Mesenchymal stem cell (in vitro differentiated cells and primary cell): ENCODE measurements at regions not wholly inside any gene's neighbourhood (a gene's known extent, or its start where the extent isn't known, plus 50 kb on each side); places are given as distances from the start of the nearest gene placed in this dataset.
A peak's percentile ranks its signal among the peaks of the same experiment; 100 is the strongest.

Source experiments
- DNase-seq: peaks from one replicate; pipeline ENCODE4 v3.0.0-alpha.2; 2013
- H2AFZ ChIP-seq: one replicate; pipeline ENCODE4 v1.6.1; 2013; ENCODE audit warnings: low read depth, mild to moderate bottlenecking, control low read depth, inconsistent platforms, low read length, moderate library complexity
- H2AK5ac ChIP-seq: 2 replicates; pipeline ENCODE4 v1.6.1; 2013; ENCODE audit warnings: low read length, moderate library complexity, mild to moderate bottlenecking, inconsistent platforms; ENCODE audit not compliant: severe bottlenecking
- H2BK120ac ChIP-seq: one replicate; pipeline ENCODE4 v1.6.1; 2013; ENCODE audit warnings: low read depth, mild to moderate bottlenecking, inconsistent platforms, low read length, moderate library complexity
- H2BK12ac ChIP-seq, 2 experiments: one replicate each; pipeline ENCODE4 v1.6.1; 2013; ENCODE audit warnings: inconsistent platforms in 2 of 2, low read length in 2 of 2, mild to moderate bottlenecking in 2 of 2, moderate library complexity in 2 of 2, control low read depth in 1 of 2
- H2BK15ac ChIP-seq: one replicate; pipeline ENCODE4 v1.6.1; 2013; ENCODE audit warnings: mild to moderate bottlenecking, low read depth, inconsistent platforms; ENCODE audit not compliant: poor library complexity, severe bottlenecking
- H2BK5ac ChIP-seq: 2 replicates; pipeline ENCODE4 v1.6.1; 2013; ENCODE audit warnings: low read depth, mild to moderate bottlenecking, low read length, control low read depth, inconsistent platforms; ENCODE audit not compliant: poor library complexity, severe bottlenecking
- H3K14ac ChIP-seq, 2 experiments: one replicate each; pipeline ENCODE4 v1.6.1; 2013; ENCODE audit warnings: inconsistent platforms in 2 of 2, low read length in 2 of 2, control low read depth in 1 of 2, mild to moderate bottlenecking in 1 of 2, moderate library complexity in 1 of 2
- H3K18ac ChIP-seq, 2 experiments: one replicate each; pipeline ENCODE4 v1.6.1; 2013; ENCODE audit warnings: inconsistent platforms in 2 of 2, low read length in 2 of 2, control low read depth in 1 of 2, low read depth in 1 of 2, mild to moderate bottlenecking in 1 of 2
- H3K23ac ChIP-seq, 2 experiments: one replicate each; pipeline ENCODE4 v1.6.1; 2013; ENCODE audit warnings: inconsistent platforms in 2 of 2, low read length in 2 of 2, mild to moderate bottlenecking in 2 of 2, moderate library complexity in 2 of 2, control low read depth in 1 of 2
- H3K27ac ChIP-seq: 2 replicates; pipeline ENCODE4 v1.5.1; 2013; ENCODE audit warnings: mild to moderate bottlenecking, moderate library complexity, low read length, control low read depth, inconsistent platforms; ENCODE audit not compliant: poor library complexity, severe bottlenecking
- H3K27me3 ChIP-seq, 2 experiments: 2 replicates each; pipeline versions ENCODE4 v1.6.1 to v1.7.0; 2013; ENCODE audit warnings: low read length in 2 of 2, mild to moderate bottlenecking in 2 of 2, moderate library complexity in 2 of 2, control low read depth in 1 of 2, inconsistent platforms in 1 of 2; ENCODE audit not compliant: control insufficient read depth in 1 of 2, insufficient read depth in 1 of 2
- H3K36me3 ChIP-seq, 2 experiments: 2 replicates each; pipeline versions ENCODE4 v1.6.1 to v1.7.0; 2013; ENCODE audit warnings: low read length in 2 of 2, control low read depth in 1 of 2, inconsistent platforms in 1 of 2, low read depth in 1 of 2, mild to moderate bottlenecking in 1 of 2; ENCODE audit not compliant: insufficient read depth in 2 of 2, control insufficient read depth in 1 of 2
- H3K4ac ChIP-seq, 2 experiments: one replicate each; pipeline ENCODE4 v1.6.1; 2013; ENCODE audit warnings: inconsistent platforms in 2 of 2, low read length in 2 of 2, mild to moderate bottlenecking in 2 of 2, moderate library complexity in 2 of 2, control low read depth in 1 of 2, low read depth in 1 of 2
- H3K4me1 ChIP-seq: 2 replicates; pipeline ENCODE4 v1.6.1; 2013; ENCODE audit warnings: low read depth, low read length, control low read depth; ENCODE audit not compliant: control insufficient read depth, insufficient read depth
- H3K4me2 ChIP-seq: 2 replicates; pipeline ENCODE4 v1.6.1; 2013; ENCODE audit warnings: low read length, mild to moderate bottlenecking, inconsistent platforms; ENCODE audit not compliant: poor library complexity, severe bottlenecking
- H3K4me3 ChIP-seq, 2 experiments: 2 replicates each; pipeline versions ENCODE4 v1.5.1 to v1.7.0; 2013; ENCODE audit warnings: low read length in 2 of 2, mild to moderate bottlenecking in 2 of 2, control low read depth in 1 of 2, low read depth in 1 of 2; ENCODE audit not compliant: insufficient read depth in 1 of 2
- H3K79me1 ChIP-seq: replicated peaks from 2 replicates; pipeline ENCODE4 v1.6.1; 2013; ENCODE audit warnings: mild to moderate bottlenecking, control low read depth, low read length, inconsistent platforms; ENCODE audit not compliant: poor library complexity, severe bottlenecking
- H3K9ac ChIP-seq: 2 replicates; pipeline ENCODE4 v1.7.0; 2013; ENCODE audit warnings: mild to moderate bottlenecking, low read length, moderate library complexity
- H3K9me3 ChIP-seq: 2 replicates; pipeline ENCODE4 v1.7.0; 2013; ENCODE audit warnings: mild to moderate bottlenecking, low read length; ENCODE audit not compliant: control insufficient read depth
- H4K8ac ChIP-seq: one replicate; pipeline ENCODE4 v1.6.1; 2013; ENCODE audit warnings: inconsistent platforms, mild to moderate bottlenecking, low read length, moderate library complexity
- H4K91ac ChIP-seq: one replicate; pipeline ENCODE4 v1.6.1; 2013; ENCODE audit warnings: mild to moderate bottlenecking, low read length, inconsistent platforms
- WGBS: methylation state at CpG from one replicate; pipeline ENCODE4 v1.1.7; 2013; ENCODE audit warnings: mixed read lengths; 5-methylcytosine and 5-hydroxymethylcytosine counted together

DNA sequence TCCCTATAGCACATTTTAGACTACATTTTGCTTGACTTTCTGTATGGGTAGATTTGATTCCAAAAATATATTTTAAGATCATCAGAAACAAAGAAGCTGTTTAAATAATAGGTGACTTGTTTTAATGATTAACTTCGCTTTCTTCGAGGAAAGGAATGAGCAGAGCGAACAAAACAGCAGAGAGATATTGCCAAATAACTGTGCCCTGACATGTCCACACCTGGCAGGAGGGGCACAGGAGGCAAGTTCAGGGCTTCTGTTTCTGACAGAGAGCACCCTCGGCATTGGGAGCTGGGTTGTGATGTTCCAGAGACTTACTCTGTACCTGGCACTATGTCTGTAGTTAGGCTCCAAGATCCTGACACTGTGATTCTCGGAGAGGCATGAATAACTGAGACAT is 155.7 kb upstream of the SASH1 start:
- no peak overlapping the region for H3K27ac ChIP-seq
- no peak overlapping the region for H4K91ac ChIP-seq
- H2BK5ac ChIP-seq, result no peak overlapping the region
- no peak overlapping the region for H3K4me2 ChIP-seq
- no peaks in the 10 kb centered on the region for H3K36me3 ChIP-seq
- H3K14ac ChIP-seq, result no peak overlapping the region
- H2AFZ ChIP-seq, result no peak overlapping the region
- no peak overlapping the region for H4K8ac ChIP-seq
- H2BK12ac ChIP-seq, result no peak overlapping the region
- no peaks in the 10 kb centered on the region for H3K9me3 ChIP-seq
- no peak overlapping the region for H3K4me3 ChIP-seq
- WGBS, result 94% methylated on average over 4 of the region's 5 CpGs
- H3K4me1 ChIP-seq, result peaks cover 2% of the 10 kb centered on the region
- no peaks in the 10 kb centered on the region for H3K79me1 ChIP-seq
- H3K9ac ChIP-seq, result no peak overlapping the region
- H2AK5ac ChIP-seq, result no peak overlapping the region
- H2BK120ac ChIP-seq, result no peak overlapping the region
- no peak overlapping the region for H3K4ac ChIP-seq
- H3K23ac ChIP-seq, result no peak overlapping the region
- no peak for DNase-seq
- no peaks in the 10 kb centered on the region for H3K27me3 ChIP-seq
- H2BK15ac ChIP-seq, result no peak overlapping the region
- H3K18ac ChIP-seq, result no peak overlapping the region

GRCh38 chr6:148192310-148192709 is 150.3 kb upstream of the SASH1 start:
- Histone ChIP-seq H3K9ac (peak overlapping the region; percentile 45), H3K4me3 (peak overlapping the region in 1 of 2 experiments; percentile 52), H4K91ac (no peak overlapping the region), H3K27me3 (no peaks in the 10 kb centered on the region), H2BK12ac (no peak overlapping the region), H3K4ac (no peak overlapping the region), H2AFZ (no peak overlapping the region), H2BK5ac (peak overlapping the region; percentile 26), H3K79me1 (no peaks in the 10 kb centered on the region), H3K36me3 (no peaks in the 10 kb centered on the region), H3K4me1 (no peaks in the 10 kb centered on the region), H2AK5ac (no peak overlapping the region), H3K14ac (no peak overlapping the region), H3K4me2 (no peak overlapping the region), H3K18ac (no peak overlapping the region), H2BK15ac (no peak overlapping the region), H2BK120ac (no peak overlapping the region), H4K8ac (no peak overlapping the region), H3K23ac (no peak overlapping the region), H3K9me3 (no peaks in the 10 kb centered on the region), H3K27ac (no peak overlapping the region)
- 100% methylated on average over 4 of the region's 4 CpGs for whole genome bisulfite sequencing
- peak; percentile 14 for DNase-seq

DNA sequence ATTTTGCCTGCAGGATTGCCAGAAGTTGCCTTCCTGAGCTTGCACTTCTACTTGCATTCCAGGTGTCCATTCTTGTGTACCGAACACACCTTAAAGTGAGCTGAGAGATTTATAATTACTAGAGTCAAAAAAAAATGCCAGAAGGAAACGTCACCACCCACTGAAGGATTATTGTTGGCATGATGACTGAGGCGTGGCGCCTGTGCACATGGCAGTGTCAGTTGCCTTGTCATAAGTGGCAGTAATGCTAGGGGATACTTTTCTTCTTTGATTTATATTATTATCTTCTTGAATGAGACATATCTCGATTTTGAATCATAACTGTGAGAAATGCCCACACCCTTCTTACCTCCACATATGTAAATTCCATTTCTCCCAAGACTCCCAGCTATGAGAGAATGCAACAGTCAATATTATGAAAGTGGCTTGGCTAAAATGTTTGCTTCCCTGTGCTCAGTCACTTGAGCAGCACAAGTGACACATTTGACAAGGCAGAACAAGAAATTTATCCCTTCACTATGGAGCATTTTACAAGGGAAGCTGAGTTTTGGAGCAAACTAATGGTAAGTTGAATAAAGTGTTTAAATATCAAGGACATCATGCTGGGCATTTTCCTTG is 149.5 kb upstream of the SASH1 start:
- Histone ChIP-seq H3K14ac (no peak overlapping the region), H2BK15ac (no peak overlapping the region), H2BK12ac (no peak overlapping the region), H3K9me3 (no peaks in the 10 kb centered on the region), H4K8ac (no peak overlapping the region), H3K27ac (no peak overlapping the region), H2BK120ac (no peak overlapping the region), H3K9ac (no peak overlapping the region), H3K4me3 (no peak overlapping the region), H2BK5ac (no peak overlapping the region), H3K23ac (no peak overlapping the region), H4K91ac (no peak overlapping the region), H3K36me3 (no peaks in the 10 kb centered on the region), H2AK5ac (no peak overlapping the region), H3K79me1 (no peaks in the 10 kb centered on the region), H3K18ac (no peak overlapping the region), H2AFZ (no peak overlapping the region), H3K4ac (no peak overlapping the region), H3K27me3 (no peaks in the 10 kb centered on the region), H3K4me1 (no peaks in the 10 kb centered on the region), H3K4me2 (no peak overlapping the region)
- no peak for DNase-seq
- 98% methylated on average over 4 of the region's 5 CpGs for WGBS

DNA sequence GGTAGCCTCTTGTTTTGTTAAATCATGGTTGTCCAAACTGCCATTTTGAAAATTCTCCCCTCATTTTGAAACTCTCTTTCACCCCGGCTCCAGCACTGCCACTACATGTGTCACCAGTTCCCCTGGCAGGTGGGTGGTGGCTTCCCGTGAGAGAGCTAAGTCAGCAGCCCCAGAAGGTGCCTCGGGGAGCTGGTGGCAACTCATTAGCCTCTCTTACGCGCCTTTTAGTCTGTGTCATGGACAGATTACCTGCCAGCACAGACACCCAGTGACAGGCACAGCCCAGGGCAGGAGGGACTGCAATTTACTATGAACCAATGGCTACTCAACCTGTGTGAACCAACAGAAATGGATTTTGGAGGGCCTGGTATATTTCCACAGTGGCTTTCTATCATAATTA is 147.1 kb upstream of the SASH1 start:
- H2BK120ac ChIP-seq, result no peak overlapping the region
- no peak overlapping the region for H3K9ac ChIP-seq
- H3K9me3 ChIP-seq, result no peaks in the 10 kb centered on the region
- no peak overlapping the region for H3K18ac ChIP-seq
- H3K4me1 ChIP-seq, result no peaks in the 10 kb centered on the region
- no peak overlapping the region for H2BK5ac ChIP-seq
- H2BK15ac ChIP-seq, result no peak overlapping the region
- no peaks in the 10 kb centered on the region for H3K79me1 ChIP-seq
- H3K14ac ChIP-seq, result no peak overlapping the region
- no peak overlapping the region for H3K4me2 ChIP-seq
- no peaks in the 10 kb centered on the region for H3K27me3 ChIP-seq
- H2BK12ac ChIP-seq, result no peak overlapping the region
- H3K36me3 ChIP-seq, result no peaks in the 10 kb centered on the region
- WGBS, result 92% methylated on average over 5 of the region's 5 CpGs
- H2AK5ac ChIP-seq, result no peak overlapping the region
- no peak overlapping the region for H4K91ac ChIP-seq
- DNase-seq, result no peak
- no peak overlapping the region for H3K4me3 ChIP-seq
- H4K8ac ChIP-seq, result no peak overlapping the region
- no peak overlapping the region for H3K4ac ChIP-seq
- H2AFZ ChIP-seq, result no peak overlapping the region
- no peak overlapping the region for H3K23ac ChIP-seq
- no peak overlapping the region for H3K27ac ChIP-seq
